Stomach (tissue), 4 donors: ENCODE measurements at regions not wholly inside any gene's neighbourhood (a gene's known extent, or its start where the extent isn't known, plus 50 kb on each side); places are given as distances from the start of the nearest gene placed in this dataset.

Source experiments
- EP300 ChIP-seq: sonication (generic); formaldehyde crosslinking; IDR thresholded peaks from one replicate; pipeline ENCODE4 v1.6.1; 2017; ENCODE audit warnings: antibody characterized with exemption
- POLR2A ChIP-seq, 4 donors: fragments of 450-650 bp; IDR thresholded peaks; one replicate each; pipeline ENCODE4 v1.6.1; 2016; ENCODE audit warnings: antibody characterized with exemption in 4 of 4, control low read depth in 2 of 4, mild to moderate bottlenecking in 1 of 4, moderate library complexity in 1 of 4
- POLR2AphosphoS5 ChIP-seq, 3 donors: sonication (generic); formaldehyde crosslinking; IDR thresholded peaks; one replicate each; pipeline ENCODE4 v1.6.1; 2016; ENCODE audit warnings: antibody characterized with exemption in 3 of 3
- TF ChIP-seq, protein P1 (sequence below), 7 experiments: fragments of 450-650 bp in 4 of 7; fragments of 200-600 bp in 3 of 7; sonication (generic) in 3 of 7; IDR thresholded peaks; one replicate each; pipeline ENCODE4 v1.5.1; 2016 to 2019; ENCODE audit warnings: antibody characterized with exemption in 7 of 7, control low read depth in 2 of 7, mild to moderate bottlenecking in 1 of 7

DNA sequence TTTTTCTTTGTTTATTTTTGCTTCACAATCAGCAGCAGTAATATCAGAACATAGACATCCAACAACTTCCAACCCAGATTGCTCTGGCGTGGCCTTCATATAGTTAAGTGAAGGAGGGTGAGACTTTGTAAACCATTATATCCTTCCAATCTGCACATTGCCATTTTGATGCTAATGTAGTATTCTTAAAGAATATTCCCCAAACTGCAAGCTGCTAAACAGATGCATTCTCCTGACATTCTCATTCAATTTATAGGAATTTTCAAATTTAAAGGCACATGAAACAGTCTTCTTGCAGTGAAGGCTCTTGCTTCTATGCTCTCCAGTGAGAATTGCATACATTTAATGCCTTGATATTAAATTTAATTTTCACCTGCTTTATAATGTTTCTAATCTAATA, 181.2 kb upstream of the EDIL3 start:
- TF ChIP-seq, protein P1, sequence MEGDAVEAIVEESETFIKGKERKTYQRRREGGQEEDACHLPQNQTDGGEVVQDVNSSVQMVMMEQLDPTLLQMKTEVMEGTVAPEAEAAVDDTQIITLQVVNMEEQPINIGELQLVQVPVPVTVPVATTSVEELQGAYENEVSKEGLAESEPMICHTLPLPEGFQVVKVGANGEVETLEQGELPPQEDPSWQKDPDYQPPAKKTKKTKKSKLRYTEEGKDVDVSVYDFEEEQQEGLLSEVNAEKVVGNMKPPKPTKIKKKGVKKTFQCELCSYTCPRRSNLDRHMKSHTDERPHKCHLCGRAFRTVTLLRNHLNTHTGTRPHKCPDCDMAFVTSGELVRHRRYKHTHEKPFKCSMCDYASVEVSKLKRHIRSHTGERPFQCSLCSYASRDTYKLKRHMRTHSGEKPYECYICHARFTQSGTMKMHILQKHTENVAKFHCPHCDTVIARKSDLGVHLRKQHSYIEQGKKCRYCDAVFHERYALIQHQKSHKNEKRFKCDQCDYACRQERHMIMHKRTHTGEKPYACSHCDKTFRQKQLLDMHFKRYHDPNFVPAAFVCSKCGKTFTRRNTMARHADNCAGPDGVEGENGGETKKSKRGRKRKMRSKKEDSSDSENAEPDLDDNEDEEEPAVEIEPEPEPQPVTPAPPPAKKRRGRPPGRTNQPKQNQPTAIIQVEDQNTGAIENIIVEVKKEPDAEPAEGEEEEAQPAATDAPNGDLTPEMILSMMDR (IDR thresholded peaks at IDR 0.05): no peak
- no peak for TF ChIP-seq POLR2A (IDR thresholded peaks at IDR 0.05)
- TF ChIP-seq POLR2AphosphoS5 (IDR thresholded peaks at IDR 0.05): no peak
- TF ChIP-seq EP300: no peak
